ENCODE measurements at regions not wholly inside any gene's neighbourhood (a gene's known extent, or its start where the extent isn't known, plus 50 kb on each side); places are given as distances from the start of the nearest gene placed in this dataset.

DNA sequence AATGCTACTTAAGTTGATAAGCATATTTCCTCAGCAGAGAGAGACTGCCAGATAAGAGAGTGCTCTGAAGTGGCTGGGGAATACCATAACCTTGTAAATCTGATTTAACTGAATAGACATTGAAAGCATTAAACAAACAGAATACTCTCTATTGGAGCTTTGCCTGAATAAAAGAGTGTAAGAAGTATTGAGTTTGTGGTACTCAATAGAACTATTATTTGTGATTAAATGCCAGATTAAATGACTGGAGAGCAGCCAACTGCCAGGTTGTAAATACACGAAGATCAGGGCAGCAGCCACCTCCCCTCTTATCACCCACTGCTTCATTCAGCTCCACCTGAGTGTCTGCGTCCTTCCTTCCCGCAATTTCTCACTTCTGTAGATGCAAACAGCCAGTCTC is 373.6 kb downstream of the DCDC2C start:
- no peak overlapping the region for H3K4me3 ChIP-seq (ENCODE audit: low read depth, low read length)
- H3K27me3 ChIP-seq (ENCODE audit: control insufficient read depth, insufficient read depth, low read length): no peaks in the 10 kb centered on the region
- H3K36me3 ChIP-seq (ENCODE audit: control insufficient read depth, insufficient read depth, low read length): no peaks in the 10 kb centered on the region
- TF ChIP-seq CTCF (IDR thresholded peaks at IDR 0.05; ENCODE audit: insufficient read depth, low read length, poor library complexity, severe bottlenecking): no peak
- no peak for DNase-seq (ENCODE audit: low read depth)

- no peak overlapping the region for H3K4me3 ChIP-seq (ENCODE audit: low read depth, low read length)
- TF ChIP-seq CTCF (IDR thresholded peaks at IDR 0.05; ENCODE audit: insufficient read depth, low read length, poor library complexity, severe bottlenecking): no peak
- H3K36me3 ChIP-seq (ENCODE audit: control insufficient read depth, insufficient read depth, low read length): no peaks in the 10 kb centered on the region
- H3K27me3 ChIP-seq (ENCODE audit: control insufficient read depth, insufficient read depth, low read length): no peaks in the 10 kb centered on the region
- no peak for DNase-seq (ENCODE audit: low read depth)
These were observed 381.8 kb downstream of the DCDC2C start for GRCh38 chr2:4085186-4085585.

- no peak for DNase-seq (ENCODE audit: low read depth)
- TF ChIP-seq CTCF (IDR thresholded peaks at IDR 0.05; ENCODE audit: insufficient read depth, low read length, poor library complexity, severe bottlenecking): no peak
- Histone ChIP-seq H3K36me3 (ENCODE audit: control insufficient read depth, insufficient read depth, low read length) (no peaks in the 10 kb centered on the region), H3K27me3 (ENCODE audit: control insufficient read depth, insufficient read depth, low read length) (no peaks in the 10 kb centered on the region), H3K4me3 (ENCODE audit: low read depth, low read length) (no peak overlapping the region)
These were observed 387.6 kb downstream of the DCDC2C start for GRCh38 chr2:4090668-4091630.

DNA sequence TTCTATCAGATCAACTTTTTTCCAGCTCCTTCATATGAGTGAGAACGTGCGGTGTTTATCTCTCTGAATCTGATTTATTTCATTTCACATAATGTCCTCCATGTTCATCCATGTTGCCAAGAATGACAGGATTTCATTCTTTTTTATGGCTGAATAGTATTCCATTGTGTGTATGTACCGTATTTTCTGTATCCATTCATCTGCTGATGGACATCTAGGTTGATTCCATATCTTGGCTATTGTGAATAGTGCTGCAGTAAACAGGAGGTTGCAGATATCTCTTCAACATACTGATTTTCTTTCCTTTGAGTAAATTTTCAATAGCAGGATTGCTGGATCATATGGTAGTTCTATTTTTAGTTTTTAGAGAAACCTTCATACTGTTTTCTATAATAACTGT is 388.5 kb downstream of the DCDC2C start:
- no peak for TF ChIP-seq CTCF (IDR thresholded peaks at IDR 0.05; ENCODE audit: insufficient read depth, low read length, poor library complexity, severe bottlenecking)
- H3K27me3 ChIP-seq (ENCODE audit: control insufficient read depth, insufficient read depth, low read length): no peaks in the 10 kb centered on the region
- no peak overlapping the region for H3K4me3 ChIP-seq (ENCODE audit: low read depth, low read length)
- H3K36me3 ChIP-seq (ENCODE audit: control insufficient read depth, insufficient read depth, low read length): no peaks in the 10 kb centered on the region
- DNase-seq (ENCODE audit: low read depth): no peak

DNA sequence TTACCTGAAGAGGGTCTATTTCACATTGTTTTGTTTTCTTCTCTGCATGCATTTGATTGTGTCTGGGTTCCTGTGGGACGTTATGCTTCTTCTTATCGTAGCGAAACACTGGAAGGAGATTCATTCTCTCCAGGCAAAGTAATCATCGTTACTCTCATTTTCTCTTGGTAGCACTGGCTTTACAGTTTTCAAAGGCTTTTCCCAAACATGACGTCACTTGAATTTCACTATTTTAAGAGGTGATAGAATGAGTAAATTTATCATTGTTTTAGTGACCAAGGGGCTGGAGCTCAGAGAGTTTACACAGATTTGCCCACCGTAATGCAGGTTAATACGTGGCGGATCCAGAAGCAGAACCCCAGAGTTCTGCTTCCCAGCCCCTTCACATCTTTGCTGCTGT is 391.4 kb downstream of the DCDC2C start:
- TF ChIP-seq CTCF (IDR thresholded peaks at IDR 0.05; ENCODE audit: insufficient read depth, low read length, poor library complexity, severe bottlenecking): no peak
- H3K36me3 ChIP-seq (ENCODE audit: control insufficient read depth, insufficient read depth, low read length): no peaks in the 10 kb centered on the region
- no peaks in the 10 kb centered on the region for H3K27me3 ChIP-seq (ENCODE audit: control insufficient read depth, insufficient read depth, low read length)
- H3K4me3 ChIP-seq (ENCODE audit: low read depth, low read length): no peak overlapping the region
- no peak for DNase-seq (ENCODE audit: low read depth)
